H1 (cell line): ENCODE measurements at regions not wholly inside any gene's neighbourhood (a gene's known extent, or its start where the extent isn't known, plus 50 kb on each side); places are given as distances from the start of the nearest gene placed in this dataset.

Experiments used
- TF ChIP-seq, protein P1 (sequence below): IDR thresholded peaks from 2 replicates; pipeline ENCODE4 v1.6.1; 2012; ENCODE audit warnings: low read length, inconsistent platforms

DNA sequence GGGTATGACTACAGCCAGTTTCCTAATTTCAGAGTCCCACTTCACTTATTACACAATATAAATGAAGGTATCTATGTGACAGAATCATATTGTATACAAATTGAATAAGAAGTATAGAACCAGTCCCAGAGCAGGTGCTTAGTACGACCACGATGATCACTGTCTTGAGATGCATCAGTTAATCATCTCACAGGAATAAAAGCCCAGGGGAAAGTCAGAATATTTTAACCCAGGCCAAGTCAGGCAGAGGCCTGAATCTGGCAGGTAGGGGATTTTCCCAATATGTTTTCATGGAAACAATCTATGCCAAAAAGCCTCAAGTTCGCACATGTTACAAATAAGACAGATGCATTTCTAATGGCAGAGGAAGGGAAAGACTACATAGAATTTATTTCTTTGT lies 758.4 kb downstream of the BCL11B start (continued):
- TF ChIP-seq, protein P1, sequence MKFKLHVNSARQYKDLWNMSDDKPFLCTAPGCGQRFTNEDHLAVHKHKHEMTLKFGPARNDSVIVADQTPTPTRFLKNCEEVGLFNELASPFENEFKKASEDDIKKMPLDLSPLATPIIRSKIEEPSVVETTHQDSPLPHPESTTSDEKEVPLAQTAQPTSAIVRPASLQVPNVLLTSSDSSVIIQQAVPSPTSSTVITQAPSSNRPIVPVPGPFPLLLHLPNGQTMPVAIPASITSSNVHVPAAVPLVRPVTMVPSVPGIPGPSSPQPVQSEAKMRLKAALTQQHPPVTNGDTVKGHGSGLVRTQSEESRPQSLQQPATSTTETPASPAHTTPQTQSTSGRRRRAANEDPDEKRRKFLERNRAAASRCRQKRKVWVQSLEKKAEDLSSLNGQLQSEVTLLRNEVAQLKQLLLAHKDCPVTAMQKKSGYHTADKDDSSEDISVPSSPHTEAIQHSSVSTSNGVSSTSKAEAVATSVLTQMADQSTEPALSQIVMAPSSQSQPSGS: no peak
